Stimulated activated naive CD8-positive, alpha-beta T cell treated with anti-CD3 and anti-CD28 coated beads, Interleukin-15, Interleukin-2, amounts not matched to agents 100 U/mL and 50 U/mL, for 24 hours (primary cell): ENCODE measurements at regions not wholly inside any gene's neighbourhood (a gene's known extent, or its start where the extent isn't known, plus 50 kb on each side); places are given as distances from the start of the nearest gene placed in this dataset.
"Not testable (repeated sequence)": the region's sequence is repeated elsewhere in the genome, so short reads cannot be mapped to it uniquely, and the experiment has no call there.

ENCODE experiments used
- ATAC-seq: fragments of 150-1000 bp; cut with Tn5 transposase; one replicate; pipeline ENCODE4 v1.10.0; 2021
- DNase-seq: peaks from one replicate; pipeline ENCODE4 v3.0.0; 2021

DNA sequence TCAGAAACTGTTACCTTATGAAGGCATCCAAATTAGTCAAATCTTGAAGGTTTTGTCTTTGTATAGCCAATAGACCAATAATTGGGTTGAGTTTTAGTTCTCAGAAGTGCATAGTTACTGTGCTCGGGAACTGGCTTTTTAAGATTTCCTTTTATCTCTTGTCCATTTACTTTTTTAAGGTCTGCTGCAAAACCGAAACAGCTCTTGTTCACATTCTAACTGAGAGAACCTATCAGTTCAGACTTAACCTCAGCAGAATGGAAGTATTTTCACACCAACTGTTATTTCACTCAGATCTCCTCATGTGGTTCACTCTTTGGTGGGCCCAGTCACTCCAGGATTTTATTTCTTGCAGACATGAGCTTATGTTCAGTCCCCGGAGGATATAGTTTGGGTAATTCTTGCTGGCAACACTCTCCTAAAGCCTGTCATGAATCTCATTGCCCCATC, 55.5 kb downstream of the TPBG start:
- ATAC-seq (no peak), DNase-seq (no peak)

DNA sequence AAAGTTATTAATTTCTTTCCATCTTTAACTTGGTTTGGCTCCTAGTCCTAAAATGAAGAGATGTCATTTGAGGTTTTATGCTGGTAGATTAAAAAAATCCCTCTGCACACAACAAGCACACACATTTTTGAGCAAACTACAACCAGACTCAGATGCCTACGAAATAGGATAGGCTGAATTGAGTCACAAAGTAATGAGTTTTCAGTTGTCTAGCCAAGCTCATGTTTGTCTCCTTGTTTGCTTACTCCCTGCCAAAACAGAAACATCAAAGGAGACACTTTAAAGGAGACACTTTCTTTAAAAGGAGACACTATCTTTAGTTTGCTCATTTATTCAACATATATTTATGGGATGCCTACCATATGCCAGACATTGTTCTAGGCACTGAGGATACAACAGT, 56.2 kb downstream of the TPBG start:
- DNase-seq = no peak

DNA sequence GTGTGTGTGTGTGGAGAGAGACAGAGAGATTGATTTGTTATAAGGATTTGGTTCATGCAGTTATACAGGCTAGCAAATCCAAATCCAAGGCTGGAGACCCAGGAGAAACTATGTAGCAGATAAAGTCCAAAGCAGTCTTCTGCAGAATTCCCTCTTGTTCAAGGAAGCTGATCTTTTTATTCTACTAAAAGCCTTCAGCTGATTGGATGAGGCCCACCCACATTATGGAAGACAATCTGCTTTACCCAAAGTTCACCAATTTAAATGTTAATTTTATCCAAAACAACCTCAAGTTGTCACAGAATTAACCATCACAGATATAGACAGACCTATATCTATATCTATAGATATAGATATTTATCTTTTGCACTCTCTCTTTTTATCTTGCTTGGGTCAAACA, 67.0 kb downstream of the TPBG start:
- ATAC-seq (no peak), DNase-seq (no peak)

More for the DNA sequence above, 56.2 kb downstream of the TPBG start:
- no peak for ATAC-seq

DNA sequence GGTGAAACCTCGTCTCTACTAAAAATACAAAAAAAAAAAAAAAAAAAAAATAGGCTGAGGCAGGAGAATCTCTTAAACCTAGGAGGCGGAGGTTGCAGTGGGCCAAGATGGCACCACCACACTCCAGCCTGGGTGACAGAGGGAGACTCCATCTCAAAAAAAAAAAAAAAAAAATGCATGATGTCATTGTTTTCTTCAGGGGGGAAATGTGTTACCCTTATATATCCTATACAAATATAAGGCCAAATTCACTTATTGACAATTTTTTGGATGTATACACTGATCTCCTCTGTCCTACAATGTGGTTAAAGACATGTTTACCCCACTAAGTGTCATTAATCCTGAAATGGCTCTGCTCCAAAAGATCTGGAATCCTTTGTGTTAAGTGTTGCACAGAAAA, 73.1 kb downstream of the TPBG start:
- no peak for ATAC-seq

DNA sequence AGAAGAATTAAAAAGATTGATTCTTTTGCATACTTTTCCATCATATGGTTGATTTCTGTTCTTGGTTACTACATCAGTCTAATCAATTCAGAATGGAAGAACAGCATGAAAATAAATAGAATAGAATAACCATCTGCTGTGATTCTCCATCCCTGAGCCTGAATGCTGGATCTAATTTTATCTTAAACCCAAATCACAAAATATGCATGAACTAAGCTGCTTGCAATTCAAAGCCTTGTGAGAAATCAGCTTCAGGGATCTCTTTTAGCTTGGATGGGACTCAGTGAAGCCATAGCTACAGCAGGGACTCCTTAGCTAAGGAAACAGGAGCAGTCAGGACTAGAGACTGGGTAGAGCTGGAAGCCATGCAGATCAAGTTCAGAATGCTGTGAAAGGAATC, 74.1 kb downstream of the TPBG start:
- ATAC-seq = no peak
- no peak for DNase-seq

More for the DNA sequence above, 73.1 kb downstream of the TPBG start:
- DNase-seq = no peak

DNA sequence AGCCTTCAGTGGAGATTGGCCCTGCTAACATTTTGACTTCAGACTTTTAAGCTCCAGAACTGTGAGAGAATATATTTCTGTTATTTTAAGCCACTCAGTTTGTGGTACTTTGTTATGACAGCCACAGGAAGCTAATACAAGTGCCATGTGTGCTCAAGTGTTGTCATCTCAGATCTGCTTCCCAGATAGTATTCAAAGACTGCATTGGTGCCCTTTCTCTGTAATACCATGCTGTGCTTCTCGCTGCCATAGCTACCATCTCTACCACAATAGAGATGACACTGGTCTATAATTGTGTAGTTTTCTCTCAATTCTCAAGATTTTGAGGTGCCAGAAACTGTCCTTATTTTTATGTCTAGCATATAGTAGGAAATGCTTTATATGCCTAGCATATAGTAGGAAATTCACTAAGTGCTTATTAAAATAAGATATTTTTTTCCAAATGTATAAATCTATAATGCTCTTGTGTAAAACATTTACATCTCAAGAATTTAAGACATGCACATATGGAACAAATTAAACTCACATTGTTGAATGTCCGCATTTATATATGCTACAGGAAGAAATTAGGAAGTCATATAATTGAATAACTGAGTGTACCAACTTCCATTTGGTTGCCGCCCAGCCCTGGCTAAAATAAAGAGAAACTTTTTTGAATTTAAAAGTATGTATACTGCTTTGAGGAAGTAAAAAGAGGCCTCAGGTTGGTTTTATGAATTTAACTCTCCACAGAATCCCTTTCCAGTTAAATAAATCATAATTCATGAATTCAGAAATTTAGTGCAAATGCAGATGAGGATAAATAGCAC, 77.6 kb downstream of the TPBG start:
- no peak for DNase-seq
- no peak for ATAC-seq

DNA sequence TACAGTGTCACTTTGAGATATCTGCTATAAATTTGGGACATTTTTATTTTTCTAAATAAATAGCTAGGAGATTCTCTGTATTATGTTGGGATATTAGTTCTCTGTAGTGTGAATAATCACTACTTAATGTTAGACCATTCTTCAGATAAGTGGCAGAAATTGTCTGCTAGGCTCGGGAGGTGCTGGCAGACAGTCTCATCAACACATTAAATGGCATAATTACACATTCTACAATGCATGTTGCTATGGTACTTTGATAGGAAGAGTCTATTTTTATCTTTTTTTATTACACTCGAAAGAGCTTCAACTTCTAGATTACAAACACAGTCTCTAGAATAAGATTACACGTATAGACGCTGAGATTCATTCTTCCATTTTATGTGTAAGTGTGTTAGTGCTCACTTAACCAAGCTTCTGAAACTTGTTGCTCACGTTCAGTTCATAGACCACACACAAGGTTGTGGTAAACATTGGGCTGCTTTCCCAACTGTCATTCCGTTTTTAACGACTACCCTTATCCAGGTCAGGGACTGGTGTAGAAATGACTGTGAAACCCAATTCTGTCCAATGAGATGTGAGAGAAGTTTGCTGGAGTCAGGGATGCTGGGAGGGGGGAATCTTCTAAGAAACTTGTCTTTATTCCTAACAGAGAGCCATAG, 78.6 kb downstream of the TPBG start:
- DNase-seq (no peak), ATAC-seq (no peak)

DNA sequence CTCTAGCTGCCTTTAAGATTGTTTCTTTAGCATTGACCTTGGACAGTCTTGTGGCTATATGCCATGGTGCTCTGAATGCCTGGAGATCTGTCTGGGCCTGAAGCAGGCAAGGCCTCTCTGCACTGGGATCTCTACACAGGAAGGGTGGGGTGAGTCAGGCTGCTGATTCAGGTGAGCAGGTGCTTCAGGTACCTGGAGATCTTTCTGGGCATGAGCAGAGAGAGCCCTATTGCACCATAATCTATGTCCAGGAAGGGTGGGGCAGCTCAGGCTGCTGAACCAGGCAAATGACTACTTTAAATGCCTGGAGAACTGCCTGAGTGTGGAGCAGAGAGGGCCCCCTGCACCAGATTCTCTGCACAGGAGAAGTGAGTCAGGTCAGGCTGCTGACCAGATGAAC, 94.5 kb downstream of the TPBG start:
- ATAC-seq = no peak

DNA sequence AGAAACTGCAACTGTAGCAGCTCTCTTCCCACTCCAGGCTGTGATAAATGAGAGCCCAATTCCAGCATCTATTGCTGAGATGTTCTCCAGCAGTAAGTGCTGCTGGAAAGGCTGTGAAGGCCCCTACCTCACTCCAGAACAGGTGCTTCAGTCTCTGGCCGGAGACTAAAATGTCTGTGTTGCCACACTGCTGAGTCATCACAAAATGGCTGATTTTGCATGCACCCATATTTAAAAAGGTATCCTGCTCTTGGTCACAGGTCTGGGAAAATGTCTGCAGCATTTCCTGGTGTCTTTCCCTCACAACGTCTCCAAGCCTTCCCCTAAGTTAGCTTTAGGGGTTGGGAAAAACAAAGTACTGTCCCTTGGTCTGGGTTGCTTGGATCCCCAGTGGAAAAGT, 95.1 kb downstream of the TPBG start:
- DNase-seq = no peak
- no peak for ATAC-seq

More for the DNA sequence above, 94.5 kb downstream of the TPBG start:
- no peak for DNase-seq

DNA sequence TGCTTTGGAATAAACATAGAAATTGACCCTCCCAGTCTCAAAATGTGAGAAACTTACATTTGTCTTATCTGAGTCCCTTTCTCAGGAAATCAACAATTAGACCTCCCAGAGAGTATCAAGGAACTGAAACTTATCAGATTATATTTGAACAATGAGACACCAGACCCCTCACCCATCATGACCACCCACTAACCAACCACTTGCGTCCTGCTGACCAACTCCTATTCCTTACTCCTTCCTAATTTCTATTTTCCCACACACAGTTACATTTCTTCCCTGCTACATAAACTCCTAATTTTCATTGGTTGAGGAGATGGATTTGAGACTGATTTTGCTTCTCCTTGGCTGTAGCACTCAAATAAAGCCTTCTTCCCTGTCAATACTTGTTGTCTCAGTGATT, 97.9 kb downstream of the TPBG start:
- DNase-seq = no peak
- ATAC-seq = no peak

DNA sequence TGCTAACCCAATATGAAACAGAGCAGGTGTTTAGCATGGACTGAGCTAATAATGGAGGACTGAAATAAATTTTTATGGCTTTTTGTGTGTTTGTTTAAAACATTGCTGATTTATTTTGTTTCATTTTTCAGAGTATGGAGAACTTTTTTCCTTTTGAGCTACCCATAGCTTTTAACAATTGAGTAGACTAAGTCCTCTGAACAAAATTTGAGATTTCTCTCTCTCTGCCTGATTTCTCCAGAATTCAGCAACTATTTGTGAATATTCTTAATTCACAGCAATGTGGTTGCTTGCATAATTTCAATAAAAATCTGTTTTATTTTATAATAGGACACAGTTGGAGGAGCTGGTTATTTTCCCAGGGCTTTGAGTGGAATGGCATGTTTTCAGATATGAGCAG, 103.7 kb downstream of the TPBG start:
- DNase-seq = no peak
- ATAC-seq = no peak

DNA sequence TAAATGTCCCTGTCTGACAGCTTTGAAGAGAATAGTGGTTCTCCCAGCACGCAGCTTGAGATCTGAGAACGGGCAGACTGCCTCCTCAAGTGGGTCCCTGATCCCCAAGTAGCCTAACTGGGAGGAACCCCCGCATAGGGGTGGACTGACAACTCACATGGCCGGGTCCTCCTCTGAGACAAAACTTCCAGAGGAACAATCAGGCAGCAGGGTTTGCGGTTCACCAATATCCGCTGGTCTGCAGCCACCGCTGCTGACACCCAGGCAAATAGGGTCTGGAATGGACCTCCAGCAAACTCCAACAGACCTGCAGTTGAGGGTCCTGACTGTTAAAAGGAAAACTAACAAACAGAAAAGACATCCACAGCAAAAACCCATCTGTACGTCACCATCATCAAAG, 106.5 kb downstream of the TPBG start:
- ATAC-seq = not testable (repeated sequence)

DNA sequence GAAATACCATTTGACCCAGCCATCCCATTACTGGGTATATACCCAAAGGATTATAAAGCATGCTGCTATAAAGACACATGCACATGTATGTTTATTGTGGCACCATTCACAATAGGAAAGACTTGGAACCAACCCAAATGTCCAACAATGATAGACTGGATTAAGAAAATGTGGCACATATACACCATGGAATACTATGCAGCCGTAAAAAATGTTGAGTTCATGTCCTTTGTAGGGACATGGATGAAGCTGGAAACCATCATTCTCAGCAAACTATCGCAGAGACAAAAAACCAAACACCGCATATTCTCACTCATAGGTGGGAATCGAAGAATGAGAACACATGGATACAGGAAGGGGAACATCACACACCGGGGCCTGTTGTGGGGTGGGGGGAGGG, 111.5 kb downstream of the TPBG start:
- ATAC-seq = not testable (repeated sequence)

More for the DNA sequence above, 106.5 kb downstream of the TPBG start:
- not testable (repeated sequence) for DNase-seq

DNA sequence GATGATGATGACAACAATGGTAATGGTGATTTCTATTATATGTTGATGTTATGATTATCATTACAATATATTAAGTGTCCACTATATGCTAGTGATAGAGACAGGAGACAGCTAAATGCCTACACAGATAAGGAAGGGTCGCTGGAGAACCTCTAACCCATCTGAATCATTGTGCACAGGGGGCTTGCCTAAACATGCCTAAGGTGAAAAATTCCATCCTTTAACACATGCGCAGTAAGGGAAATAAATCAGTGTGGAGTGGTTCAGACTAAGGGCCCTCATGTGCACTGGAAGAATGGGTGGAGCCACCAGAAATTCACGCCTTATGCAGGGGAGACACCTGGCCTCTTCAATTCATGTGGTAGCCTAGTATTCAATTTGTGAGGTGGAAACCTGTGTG, 120.4 kb downstream of the TPBG start:
- DNase-seq (no peak), ATAC-seq (no peak)

More for the DNA sequence above, 111.5 kb downstream of the TPBG start:
- DNase-seq = not testable (repeated sequence)

DNA sequence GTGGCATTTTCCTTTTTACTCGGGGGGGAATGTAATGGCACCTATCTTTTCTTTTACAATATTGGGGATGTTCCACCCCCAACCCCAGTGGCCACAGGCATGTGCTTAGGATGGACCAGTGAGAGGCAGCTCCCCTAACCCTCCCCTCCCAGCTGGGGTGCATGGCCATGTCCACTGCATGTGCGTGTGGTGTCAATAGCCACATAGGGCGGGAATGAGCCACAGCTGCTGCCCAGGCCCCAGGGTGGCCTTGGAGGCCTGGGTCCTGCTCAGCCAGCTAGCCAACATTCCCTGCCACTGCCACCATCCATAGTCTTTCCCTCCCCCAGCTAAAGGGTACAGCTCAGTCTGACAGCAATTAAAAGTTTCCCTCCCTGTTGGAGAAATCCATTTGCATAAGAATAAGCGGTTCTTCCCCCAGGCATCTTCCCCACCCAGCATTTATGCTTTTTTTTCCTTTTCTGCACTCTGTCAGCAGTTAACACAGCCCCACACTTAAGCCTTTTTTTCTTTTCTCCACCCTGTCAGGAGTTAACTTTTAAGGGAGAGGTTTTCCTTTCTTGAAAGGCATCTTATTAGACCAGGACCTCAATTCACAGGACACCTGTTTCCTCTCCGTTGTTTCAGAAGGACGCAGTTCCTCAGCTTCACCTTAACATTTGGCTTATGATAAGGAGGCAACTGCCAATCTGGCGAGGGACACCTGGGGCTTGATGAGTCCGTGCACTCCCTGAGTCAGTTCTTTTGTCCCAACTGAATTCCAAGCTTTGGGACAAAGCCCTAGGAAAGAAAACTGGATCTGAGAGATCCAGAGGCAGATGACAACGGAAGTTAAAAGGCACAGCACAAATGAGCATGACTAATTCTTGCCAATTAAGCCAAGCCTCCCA, 121.4 kb downstream of the TPBG start:
- no peak for DNase-seq
- no peak for ATAC-seq

DNA sequence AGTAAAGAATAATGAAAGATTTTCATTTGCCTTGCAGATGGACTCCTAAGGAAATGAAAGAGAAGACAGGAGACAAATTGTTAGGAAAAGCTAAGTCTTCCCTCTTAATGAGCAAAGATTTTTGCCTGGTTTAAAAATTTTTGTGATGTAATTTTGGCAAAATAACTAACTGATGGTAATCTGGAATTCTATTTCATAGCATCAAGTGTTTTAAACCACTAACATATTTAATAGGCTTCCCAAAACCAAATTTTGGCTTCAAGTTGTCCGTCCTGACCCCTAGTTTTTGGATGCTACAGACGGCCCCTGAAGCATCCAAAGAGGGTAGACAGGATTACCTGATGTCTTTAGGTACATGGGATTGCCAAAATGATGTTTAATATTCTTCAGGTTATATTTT, 124.3 kb downstream of the TPBG start:
- no peak for DNase-seq
- no peak for ATAC-seq

DNA sequence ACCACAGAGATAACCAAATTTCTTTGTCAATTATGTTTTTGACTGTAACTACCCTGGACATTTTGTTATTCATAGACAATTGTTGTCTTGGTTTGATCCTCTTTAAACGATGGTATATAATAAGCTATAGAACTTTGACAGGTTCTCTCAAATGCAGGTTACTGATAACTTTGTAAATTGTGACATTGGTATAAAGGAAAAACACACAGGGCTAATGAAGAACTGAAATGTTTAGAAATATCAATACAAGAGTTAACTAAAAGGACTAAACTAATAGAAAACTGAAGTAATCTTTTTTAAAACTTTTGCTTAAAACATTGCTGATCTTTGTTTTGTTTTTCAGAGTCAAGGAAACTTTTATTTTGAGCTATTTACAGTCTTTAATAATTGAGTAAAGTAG, 124.8 kb downstream of the TPBG start:
- no peak for DNase-seq
- no peak for ATAC-seq

DNA sequence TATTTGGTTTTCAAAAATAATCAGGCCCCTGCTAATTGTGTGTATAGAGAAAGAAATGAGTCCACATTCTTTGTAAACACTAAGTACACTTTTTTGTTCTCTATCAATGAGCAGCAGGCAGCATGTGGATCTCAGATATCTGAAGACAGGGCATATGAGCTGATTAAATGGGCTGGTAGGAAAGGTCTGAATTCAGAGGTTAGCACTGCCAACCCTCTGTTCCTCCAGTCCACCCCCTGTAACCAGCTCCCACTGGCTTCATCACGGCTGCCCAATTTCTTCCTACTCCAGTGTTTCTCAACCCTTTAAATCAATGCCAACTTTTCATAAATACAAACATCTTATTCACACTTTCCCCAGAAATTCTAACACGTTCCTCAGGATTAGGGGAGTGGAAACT, 128.5 kb downstream of the TPBG start:
- ATAC-seq (no peak), DNase-seq (no peak)

DNA sequence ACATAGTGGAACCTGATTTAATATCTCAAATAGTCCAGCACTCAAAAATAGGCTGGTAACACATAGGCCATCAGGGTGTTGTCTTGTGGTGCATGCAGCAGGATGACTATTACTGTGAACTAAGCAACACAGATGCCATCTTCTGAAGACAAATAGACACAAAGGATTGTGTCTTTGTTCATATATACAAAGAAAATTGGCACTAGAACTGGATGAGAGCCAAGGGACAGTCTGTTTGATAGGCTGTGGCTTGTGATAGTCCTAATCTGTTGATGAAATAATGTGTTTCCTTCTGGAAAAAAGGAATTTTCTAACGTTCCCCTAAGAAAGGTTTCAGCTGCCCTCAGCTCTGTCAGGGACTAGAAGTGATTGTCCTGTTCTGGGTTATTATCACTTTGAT, 129.8 kb downstream of the TPBG start:
- ATAC-seq (no peak), DNase-seq (no peak)

DNA sequence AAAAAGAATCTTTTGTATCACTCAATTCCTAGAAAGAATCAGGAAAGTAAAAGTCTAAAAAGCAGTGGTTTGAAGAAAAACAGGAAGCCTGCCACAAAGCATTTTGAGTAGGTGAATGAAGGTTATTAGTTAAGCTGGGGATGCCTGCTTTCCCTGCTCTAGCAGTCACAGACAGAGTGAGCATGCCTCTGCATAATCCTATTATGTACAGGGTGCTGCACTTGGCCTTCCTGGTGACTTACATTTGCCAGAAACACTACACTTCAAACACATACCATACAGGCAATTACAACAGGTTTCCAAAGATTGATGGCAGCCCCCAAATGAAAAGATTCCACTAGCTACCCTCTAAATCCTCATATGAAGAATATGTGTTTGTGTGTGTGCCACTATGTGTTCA, 130.8 kb downstream of the TPBG start:
- DNase-seq (no peak), ATAC-seq (no peak)

DNA sequence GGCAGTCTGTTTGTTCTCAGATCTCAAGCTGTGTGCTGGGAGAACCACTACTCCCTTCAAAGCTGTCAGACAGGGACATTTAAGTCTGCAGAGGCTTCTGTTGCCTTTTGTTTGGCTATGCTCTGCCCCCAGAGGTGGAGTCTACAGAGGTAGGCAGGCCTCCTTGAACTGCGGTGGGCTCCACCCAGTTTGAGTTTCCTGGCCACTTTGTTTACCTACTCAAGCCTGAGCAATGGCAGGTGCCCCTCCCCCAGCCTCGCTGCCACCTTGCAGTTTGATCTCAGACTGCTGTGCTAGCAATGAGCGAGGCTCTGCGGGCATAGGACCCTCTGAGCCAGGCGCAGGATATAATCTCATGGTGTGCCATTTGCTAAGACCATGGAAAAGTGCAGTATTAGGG, 138.3 kb downstream of the TPBG start:
- ATAC-seq, DNase-seq: not testable (repeated sequence)

DNA sequence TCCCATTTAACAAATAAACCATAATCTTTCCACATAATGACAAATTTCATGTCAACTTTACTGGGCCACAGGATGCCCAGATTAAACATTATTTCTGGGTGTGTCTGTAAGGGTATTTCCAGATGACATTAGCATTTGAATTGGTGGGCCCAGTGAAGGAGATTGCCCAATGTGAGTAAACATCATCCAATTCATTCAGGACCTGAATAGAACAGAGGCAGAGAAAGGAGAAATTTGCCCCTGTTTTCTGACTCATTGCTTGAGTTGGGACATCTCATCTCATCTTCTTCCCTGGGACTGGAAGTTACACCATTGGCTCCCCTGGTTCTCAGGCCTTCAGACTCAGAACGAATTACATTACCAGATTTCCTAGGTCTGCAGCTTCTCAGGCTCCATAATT, 142.9 kb downstream of the TPBG start:
- no peak for ATAC-seq
- no peak for DNase-seq

DNA sequence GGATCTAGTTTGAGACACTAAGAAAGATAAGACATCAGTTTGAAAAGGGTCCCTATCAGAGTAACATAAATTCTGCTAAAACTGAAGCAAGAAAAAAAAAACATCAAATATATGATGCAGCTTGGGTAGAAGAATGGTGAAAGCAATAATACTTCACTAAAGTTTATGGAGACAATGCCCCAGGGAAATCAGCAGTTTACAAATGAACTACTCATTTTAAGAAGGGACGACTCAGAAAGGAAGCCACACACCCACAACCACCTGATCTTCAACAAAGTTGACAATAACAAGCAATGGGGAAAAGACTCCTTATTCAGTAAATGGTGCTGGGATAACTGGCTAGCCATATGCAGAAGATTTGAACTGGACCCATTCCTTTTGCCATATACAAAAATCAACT, 143.5 kb downstream of the TPBG start:
- ATAC-seq (no peak), DNase-seq (no peak)
